PC-9 (cell line): ENCODE measurements at regions not wholly inside any gene's neighbourhood (a gene's known extent, or its start where the extent isn't known, plus 50 kb on each side); places are given as distances from the start of the nearest gene placed in this dataset.

Experiments
- EZH2 ChIP-seq: fragments of 200-600 bp; sonication (generic); IDR thresholded peaks from 2 replicates; pipeline ENCODE4 v1.8.0; 2017; ENCODE audit warnings: antibody characterized with exemption, low read depth
- TF ChIP-seq, protein P1 (sequence below): fragments of 200-600 bp; sonication (generic); conservative IDR thresholded peaks from 2 replicates; pipeline ENCODE4 v1.6.1; 2017; ENCODE audit warnings: mixed run types, antibody characterized with exemption, mild to moderate bottlenecking, moderate library complexity

GRCh38 chr12:90520002-90520734 is 434.8 kb downstream of the CCER1 start:
- TF ChIP-seq, protein P1, sequence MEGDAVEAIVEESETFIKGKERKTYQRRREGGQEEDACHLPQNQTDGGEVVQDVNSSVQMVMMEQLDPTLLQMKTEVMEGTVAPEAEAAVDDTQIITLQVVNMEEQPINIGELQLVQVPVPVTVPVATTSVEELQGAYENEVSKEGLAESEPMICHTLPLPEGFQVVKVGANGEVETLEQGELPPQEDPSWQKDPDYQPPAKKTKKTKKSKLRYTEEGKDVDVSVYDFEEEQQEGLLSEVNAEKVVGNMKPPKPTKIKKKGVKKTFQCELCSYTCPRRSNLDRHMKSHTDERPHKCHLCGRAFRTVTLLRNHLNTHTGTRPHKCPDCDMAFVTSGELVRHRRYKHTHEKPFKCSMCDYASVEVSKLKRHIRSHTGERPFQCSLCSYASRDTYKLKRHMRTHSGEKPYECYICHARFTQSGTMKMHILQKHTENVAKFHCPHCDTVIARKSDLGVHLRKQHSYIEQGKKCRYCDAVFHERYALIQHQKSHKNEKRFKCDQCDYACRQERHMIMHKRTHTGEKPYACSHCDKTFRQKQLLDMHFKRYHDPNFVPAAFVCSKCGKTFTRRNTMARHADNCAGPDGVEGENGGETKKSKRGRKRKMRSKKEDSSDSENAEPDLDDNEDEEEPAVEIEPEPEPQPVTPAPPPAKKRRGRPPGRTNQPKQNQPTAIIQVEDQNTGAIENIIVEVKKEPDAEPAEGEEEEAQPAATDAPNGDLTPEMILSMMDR = no peak
- no peak for TF ChIP-seq EZH2
